A549 (cell line): ENCODE measurements at regions not wholly inside any gene's neighbourhood (a gene's known extent, or its start where the extent isn't known, plus 50 kb on each side); places are given as distances from the start of the nearest gene placed in this dataset.

Experiments
- CTCF ChIP-seq: fragments of >200 bp; sonication (Bioruptor Twin); formaldehyde crosslinking; IDR thresholded peaks from 3 replicates; pipeline ENCODE4 v1.5.1; 2016
- EHMT2 ChIP-seq: fragments of 200-600 bp; sonication (generic); IDR thresholded peaks from 2 replicates; pipeline ENCODE4 v1.6.1; 2016; ENCODE audit warnings: antibody characterized with exemption, low read depth, mild to moderate bottlenecking, moderate library complexity
- EP300 ChIP-seq, 2 experiments: fragments of >200 bp; sonication (Bioruptor Twin); formaldehyde crosslinking; IDR thresholded peaks; 2 replicates in 1 of 2; 3 replicates in 1 of 2; pipeline ENCODE4 v1.6.1; 2016 to 2017
- ESRRA ChIP-seq: fragments of 150-350 bp; IDR thresholded peaks from 2 replicates; pipeline ENCODE4 v1.6.1; 2014; ENCODE audit warnings: mild to moderate bottlenecking, low read length, borderline replicate concordance
- HMGXB4 ChIP-seq: fragments of 250-450 bp; sonication (Bioruptor Pico); IDR thresholded peaks from 2 replicates; pipeline ENCODE4 v1.5.0; 2021; ENCODE audit warnings: mild to moderate bottlenecking, moderate library complexity, borderline replicate concordance
- JUN ChIP-seq, 2 experiments: fragments of >200 bp; sonication (Bioruptor Twin); formaldehyde crosslinking; IDR thresholded peaks; 2 replicates in 1 of 2; 3 replicates in 1 of 2; pipeline ENCODE4 v1.6.1; 2016 to 2017
- MAX ChIP-seq: IDR thresholded peaks from 2 replicates; pipeline ENCODE4 v1.6.1; 2012
- MAZ ChIP-seq: fragments of 150-350 bp; IDR thresholded peaks from 2 replicates; pipeline ENCODE4 v1.6.1; 2014; ENCODE audit warnings: antibody characterized with exemption, low read depth, low read length, borderline replicate concordance
- PHF8 ChIP-seq: fragments of 200-600 bp; sonication (generic); IDR thresholded peaks from 2 replicates; pipeline ENCODE4 v1.6.1; 2016; ENCODE audit warnings: low read depth, mild to moderate bottlenecking, antibody characterized with exemption, moderate library complexity, borderline replicate concordance
- POLR2A ChIP-seq: IDR thresholded peaks from 2 replicates; pipeline ENCODE4 v1.6.1; 2012; ENCODE audit warnings: mild to moderate bottlenecking, low read length
- RCOR1 ChIP-seq: fragments of 150-350 bp; IDR thresholded peaks from 2 replicates; pipeline ENCODE4 v1.6.1; 2014; ENCODE audit warnings: antibody characterized with exemption, low read length, low read depth

DNA sequence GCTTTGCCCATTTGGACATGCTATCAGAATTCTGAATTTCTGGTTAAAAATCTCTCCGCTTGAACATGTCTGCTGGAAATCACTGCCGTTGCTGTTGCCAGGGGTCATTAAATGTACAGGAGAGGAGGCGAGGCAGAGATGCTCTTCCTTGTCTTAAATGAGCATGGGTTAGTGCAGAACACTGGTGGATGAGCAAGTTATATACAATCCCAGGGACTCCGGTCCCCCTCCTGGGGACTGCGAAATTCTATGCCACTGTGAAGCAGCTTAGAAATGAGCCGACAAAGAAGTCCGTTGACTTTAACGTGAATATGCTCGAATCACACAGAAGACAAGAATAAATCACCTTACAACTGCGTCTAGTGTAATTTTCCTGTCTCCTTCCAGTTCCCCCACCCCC, 95.1 kb upstream of the KLHL14 start:
- TF ChIP-seq JUN (IDR thresholded peaks at IDR 0.05): no peak
- no peak for TF ChIP-seq RCOR1
- TF ChIP-seq EHMT2: no peak
- TF ChIP-seq CTCF: no peak
- TF ChIP-seq POLR2A: no peak
- TF ChIP-seq PHF8: no peak
- no peak for TF ChIP-seq EP300 (IDR thresholded peaks at IDR 0.05)
- TF ChIP-seq ESRRA: no peak
- TF ChIP-seq MAZ: no peak
- TF ChIP-seq HMGXB4: no peak
- no peak for TF ChIP-seq MAX
